Neural progenitor cell (in vitro differentiated cells): ENCODE measurements at regions not wholly inside any gene's neighbourhood (a gene's known extent, or its start where the extent isn't known, plus 50 kb on each side); places are given as distances from the start of the nearest gene placed in this dataset.

Source experiments
- DNase-seq: peaks from one replicate; pipeline ENCODE4 v3.0.0-alpha.2; 2016; ENCODE audit warnings: low spot score
- H2AFZ ChIP-seq: fragments of 200-600 bp; sonication (generic); replicated peaks from 2 replicates; pipeline ENCODE4 v1.6.1; 2016; ENCODE audit warnings: antibody characterized with exemption
- H3F3A ChIP-seq: fragments of 200-600 bp; sonication (generic); 2 replicates; pipeline ENCODE4 v1.6.1; 2016; ENCODE audit warnings: antibody characterized with exemption, low read depth
- H3K27ac ChIP-seq: fragments of 200-600 bp; sonication (generic); 2 replicates; pipeline ENCODE4 v1.5.1; 2016; ENCODE audit warnings: mild to moderate bottlenecking
- H3K27me3 ChIP-seq: fragments of 200-600 bp; sonication (generic); 2 replicates; pipeline ENCODE4 v1.6.1; 2016; ENCODE audit warnings: mild to moderate bottlenecking, moderate library complexity
- H3K36me3 ChIP-seq: fragments of 200-600 bp; sonication (generic); 2 replicates; pipeline ENCODE4 v1.5.1; 2016
- H3K4me1 ChIP-seq: fragments of 200-600 bp; sonication (generic); 2 replicates; pipeline ENCODE4 v1.6.1; 2016; ENCODE audit warnings: mixed run types
- H3K4me2 ChIP-seq: fragments of 200-600 bp; sonication (generic); 2 replicates; pipeline ENCODE4 v1.6.1; 2016
- H3K4me3 ChIP-seq: fragments of 200-600 bp; sonication (generic); 2 replicates; pipeline ENCODE4 v1.5.1; 2016
- H3K79me2 ChIP-seq: fragments of 200-600 bp; sonication (generic); 2 replicates; pipeline ENCODE4 v1.6.1; 2016; ENCODE audit warnings: low read depth
- H3K9ac ChIP-seq: fragments of 200-600 bp; sonication (generic); 2 replicates; pipeline ENCODE4 v1.6.1; 2016
- H3K9me3 ChIP-seq: fragments of 200-600 bp; sonication (generic); 2 replicates; pipeline ENCODE4 v1.5.1; 2016; ENCODE audit warnings: low read depth
- H4K20me1 ChIP-seq: fragments of 200-600 bp; sonication (generic); 2 replicates; pipeline ENCODE4 v1.6.1; 2016; ENCODE audit warnings: low read depth
- H3K27ac Mint-ChIP-seq: 3 replicates; pipeline ENCODE4 v1.8.0; 2021; ENCODE audit warnings: mixed read lengths
- H3K27me3 Mint-ChIP-seq: 2 replicates; pipeline ENCODE4 v1.8.0; 2022; ENCODE audit warnings: low read depth, mild to moderate bottlenecking, inconsistent platforms, moderate library complexity, mixed read lengths; ENCODE audit not compliant: insufficient read depth
- H3K36me3 Mint-ChIP-seq: 3 replicates; pipeline ENCODE4 v1.8.0; 2021; ENCODE audit warnings: mixed read lengths
- H3K4me1 Mint-ChIP-seq: 3 replicates; pipeline ENCODE4 v1.8.0; 2021; ENCODE audit warnings: mixed read lengths
- H3K4me3 Mint-ChIP-seq: 3 replicates; pipeline ENCODE4 v1.8.0; 2021; ENCODE audit warnings: mild to moderate bottlenecking, moderate library complexity, mixed read lengths
- H3K9me3 Mint-ChIP-seq: 3 replicates; pipeline ENCODE4 v1.8.0; 2020; ENCODE audit warnings: mixed read lengths
- EZH2 ChIP-seq: fragments of 200-600 bp; sonication (generic); IDR thresholded peaks from 2 replicates; pipeline ENCODE4 v1.6.1; 2017; ENCODE audit warnings: antibody characterized with exemption, mild to moderate bottlenecking, moderate library complexity
- EZH2phosphoT487 ChIP-seq: fragments of 200-600 bp; sonication (generic); IDR thresholded peaks from 2 replicates; pipeline ENCODE4 v1.6.1; 2017; ENCODE audit warnings: antibody characterized with exemption
- TF ChIP-seq, protein P1 (sequence below): fragments of 200-600 bp; sonication (generic); IDR thresholded peaks from 2 replicates; pipeline ENCODE4 v1.5.1; 2017; ENCODE audit warnings: antibody characterized with exemption, mild to moderate bottlenecking

- H3K4me2 ChIP-seq: no peak overlapping the region
- Mint-ChIP-seq H3K4me1 (peaks cover 8% of the 10 kb centered on the region), H3K4me3 (no peak overlapping the region), H3K9me3 (peaks cover 17% of the 10 kb centered on the region), H3K27me3 (peaks cover 3% of the 10 kb centered on the region), H3K36me3 (peaks cover 3% of the 10 kb centered on the region), H3K27ac (no peak overlapping the region)
- H3K4me3 ChIP-seq: no peak overlapping the region
- H3K9me3 ChIP-seq: no peaks in the 10 kb centered on the region
- H4K20me1 ChIP-seq: no peaks in the 10 kb centered on the region
- no peaks in the 10 kb centered on the region for H3K79me2 ChIP-seq
- no peaks in the 10 kb centered on the region for H3K4me1 ChIP-seq
- H2AFZ ChIP-seq: no peak overlapping the region
- H3K9ac ChIP-seq: no peak overlapping the region
- H3F3A ChIP-seq: no peaks in the 10 kb centered on the region
- no peaks in the 10 kb centered on the region for H3K27me3 ChIP-seq
- DNase-seq: no peak
- H3K27ac ChIP-seq: no peak overlapping the region
- TF ChIP-seq EZH2phosphoT487 (no peak), EZH2 (no peak)
- TF ChIP-seq, protein P1, sequence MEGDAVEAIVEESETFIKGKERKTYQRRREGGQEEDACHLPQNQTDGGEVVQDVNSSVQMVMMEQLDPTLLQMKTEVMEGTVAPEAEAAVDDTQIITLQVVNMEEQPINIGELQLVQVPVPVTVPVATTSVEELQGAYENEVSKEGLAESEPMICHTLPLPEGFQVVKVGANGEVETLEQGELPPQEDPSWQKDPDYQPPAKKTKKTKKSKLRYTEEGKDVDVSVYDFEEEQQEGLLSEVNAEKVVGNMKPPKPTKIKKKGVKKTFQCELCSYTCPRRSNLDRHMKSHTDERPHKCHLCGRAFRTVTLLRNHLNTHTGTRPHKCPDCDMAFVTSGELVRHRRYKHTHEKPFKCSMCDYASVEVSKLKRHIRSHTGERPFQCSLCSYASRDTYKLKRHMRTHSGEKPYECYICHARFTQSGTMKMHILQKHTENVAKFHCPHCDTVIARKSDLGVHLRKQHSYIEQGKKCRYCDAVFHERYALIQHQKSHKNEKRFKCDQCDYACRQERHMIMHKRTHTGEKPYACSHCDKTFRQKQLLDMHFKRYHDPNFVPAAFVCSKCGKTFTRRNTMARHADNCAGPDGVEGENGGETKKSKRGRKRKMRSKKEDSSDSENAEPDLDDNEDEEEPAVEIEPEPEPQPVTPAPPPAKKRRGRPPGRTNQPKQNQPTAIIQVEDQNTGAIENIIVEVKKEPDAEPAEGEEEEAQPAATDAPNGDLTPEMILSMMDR: no peak
- H3K36me3 ChIP-seq: no peaks in the 10 kb centered on the region
Observed at GRCh38 chr3:177317247-177317646, 120.0 kb upstream of the TBL1XR1 start.

DNA sequence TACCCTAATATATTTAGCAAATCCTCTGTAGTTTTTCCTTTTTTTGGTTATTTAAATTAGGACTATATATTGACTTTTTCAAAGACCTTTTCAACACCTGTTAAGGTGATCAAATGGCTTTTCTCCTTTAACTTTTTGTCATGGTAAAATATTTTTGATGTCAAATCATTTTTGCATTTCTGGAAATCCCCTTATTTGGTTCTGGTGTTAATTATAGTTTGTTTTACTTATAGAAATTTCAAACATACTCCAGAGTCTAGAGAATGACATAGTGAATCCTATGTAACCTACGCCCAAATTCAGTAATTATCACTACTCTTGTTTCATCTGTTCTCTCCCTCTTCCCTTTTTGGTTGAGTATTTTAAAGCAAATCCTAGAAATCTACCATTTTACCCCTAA lies 121.3 kb upstream of the TBL1XR1 start:
- H3K27me3 Mint-ChIP-seq: peaks cover 3% of the 10 kb centered on the region
- no peaks in the 10 kb centered on the region for H4K20me1 ChIP-seq

DNA sequence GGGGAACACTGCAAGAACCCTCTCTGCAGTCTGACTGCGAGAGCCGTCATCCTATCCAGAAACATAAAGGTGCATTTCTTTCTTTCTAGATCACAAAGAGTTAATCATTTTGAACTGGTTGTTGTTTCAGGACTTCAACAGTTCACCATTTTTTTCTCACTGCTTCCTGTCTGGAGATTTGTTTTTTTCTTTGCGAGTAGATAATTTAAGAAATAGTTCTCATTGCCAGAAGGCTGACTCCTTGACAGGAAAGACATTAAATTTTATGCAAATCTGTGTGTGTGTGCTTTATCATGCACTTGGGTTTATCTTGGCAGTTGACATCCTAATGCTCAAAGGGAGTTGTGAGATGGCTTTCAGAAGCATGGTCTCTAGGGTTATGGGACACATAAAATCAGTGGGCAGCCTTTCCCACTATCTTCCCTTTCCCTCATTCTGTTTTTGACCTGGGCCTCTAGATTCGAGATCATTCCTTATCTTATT lies 123.5 kb upstream of the TBL1XR1 start:
- peaks cover 7% of the 10 kb centered on the region for H3F3A ChIP-seq
- TF ChIP-seq EZH2: no peak
- TF ChIP-seq, protein P1: no peak

More for the DNA sequence above, 121.3 kb upstream of the TBL1XR1 start:
- no peaks in the 10 kb centered on the region for H3K9me3 ChIP-seq
- H3K27ac ChIP-seq: no peak overlapping the region
- Mint-ChIP-seq H3K36me3 (peaks cover 3% of the 10 kb centered on the region), H3K9me3 (peaks cover 11% of the 10 kb centered on the region), H3K4me1 (peaks cover 8% of the 10 kb centered on the region), H3K4me3 (no peak overlapping the region), H3K27ac (no peak overlapping the region)
- H3K9ac ChIP-seq: no peak overlapping the region
- no peak for TF ChIP-seq EZH2phosphoT487
- no peak for TF ChIP-seq EZH2
- TF ChIP-seq, protein P1: no peak
- no peak overlapping the region for H3K4me2 ChIP-seq
- H3K36me3 ChIP-seq: no peaks in the 10 kb centered on the region
- H3F3A ChIP-seq: no peaks in the 10 kb centered on the region
- no peaks in the 10 kb centered on the region for H3K79me2 ChIP-seq
- H3K4me3 ChIP-seq: no peak overlapping the region
- no peaks in the 10 kb centered on the region for H3K4me1 ChIP-seq
- no peak overlapping the region for H2AFZ ChIP-seq
- no peaks in the 10 kb centered on the region for H3K27me3 ChIP-seq
- DNase-seq: no peak

More for the DNA sequence above, 123.5 kb upstream of the TBL1XR1 start:
- no peaks in the 10 kb centered on the region for H3K79me2 ChIP-seq
- DNase-seq: no peak
- H3K27ac ChIP-seq: no peak overlapping the region
- H4K20me1 ChIP-seq: no peaks in the 10 kb centered on the region
- no peak overlapping the region for H3K4me3 ChIP-seq
- no peaks in the 10 kb centered on the region for H3K27me3 ChIP-seq
- H3K9me3 ChIP-seq: no peaks in the 10 kb centered on the region
- H3K9me3 Mint-ChIP-seq: peaks cover 10% of the 10 kb centered on the region
- no peak overlapping the region for H3K27ac Mint-ChIP-seq
- peaks cover 3% of the 10 kb centered on the region for H3K36me3 Mint-ChIP-seq
- H3K4me3 Mint-ChIP-seq: no peak overlapping the region
- H3K4me1 ChIP-seq: peaks cover 10% of the 10 kb centered on the region
- H3K4me2 ChIP-seq: no peak overlapping the region
- peaks cover 13% of the 10 kb centered on the region for H3K4me1 Mint-ChIP-seq
- peaks cover 3% of the 10 kb centered on the region for H3K27me3 Mint-ChIP-seq
- H3K9ac ChIP-seq: no peak overlapping the region
- peak overlapping the region; percentile 5 for H2AFZ ChIP-seq
- H3K36me3 ChIP-seq: no peaks in the 10 kb centered on the region
